Activated CD4-positive, alpha-beta T cell treated with anti-CD3 and anti-CD28 coated beads, Interleukin-2, amount 50 U/mL, for 24 hours (primary cell): ENCODE measurements at regions not wholly inside any gene's neighbourhood (a gene's known extent, or its start where the extent isn't known, plus 50 kb on each side); places are given as distances from the start of the nearest gene placed in this dataset.

Source experiments
- DNase-seq, 2 donors: peaks; one replicate each; pipeline ENCODE4 v3.0.0-alpha.2; 2020; ENCODE audit warnings: low read depth in 1 of 2, low spot score in 1 of 2

DNA sequence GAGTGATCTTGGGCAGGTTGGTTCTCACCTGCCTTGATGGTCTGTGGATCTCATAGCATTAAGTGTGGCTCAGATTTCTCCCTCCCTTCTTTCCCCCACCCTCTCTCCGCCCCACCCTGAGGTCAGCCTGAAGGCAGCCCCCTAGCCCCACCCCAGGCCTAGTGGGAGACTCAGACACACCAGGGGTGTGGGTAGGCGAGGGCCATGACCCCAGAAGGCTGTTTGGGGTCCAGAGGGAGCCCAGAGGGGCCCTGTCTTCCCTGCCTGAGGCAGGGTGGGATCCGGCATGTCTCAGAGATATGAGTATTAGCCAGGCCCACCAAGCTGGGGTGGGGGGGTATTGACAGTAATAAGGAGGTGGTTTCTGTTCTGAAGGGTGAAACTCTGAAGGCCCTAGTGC is 160.5 kb downstream of the GLI2 start:
- DNase-seq, result no peak

GRCh38 chr2:120896901-120897300 is 161.2 kb downstream of the GLI2 start:
- DNase-seq, result no peak

- no peak for DNase-seq
These were observed 161.7 kb downstream of the GLI2 start for GRCh38 chr2:120897399-120897798.

DNA sequence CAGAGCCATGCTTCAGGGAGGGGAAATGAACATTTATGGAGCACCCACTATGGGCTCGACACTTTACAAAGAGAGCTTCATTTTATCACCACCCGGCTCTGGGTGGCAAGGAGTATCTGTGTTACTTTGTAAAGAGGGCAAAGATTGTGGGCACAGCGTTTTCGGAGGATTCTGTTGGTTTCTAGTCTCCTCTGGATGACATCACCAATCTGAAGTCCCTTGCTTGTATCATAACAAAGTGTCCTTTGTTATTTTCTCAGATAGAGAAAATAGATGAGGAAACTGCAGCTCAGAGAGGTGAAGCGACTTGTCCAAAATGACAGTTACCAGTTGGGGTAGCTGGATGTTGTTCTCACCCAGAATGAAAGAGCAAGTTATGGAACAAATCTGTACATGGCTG is 162.8 kb downstream of the GLI2 start:
- no peak for DNase-seq

- no peak for DNase-seq
These were observed 163.5 kb downstream of the GLI2 start for GRCh38 chr2:120898961-120899750.

GRCh38 chr2:120899771-120900170 is 164.1 kb downstream of the GLI2 start:
- DNase-seq, result no peak

DNA sequence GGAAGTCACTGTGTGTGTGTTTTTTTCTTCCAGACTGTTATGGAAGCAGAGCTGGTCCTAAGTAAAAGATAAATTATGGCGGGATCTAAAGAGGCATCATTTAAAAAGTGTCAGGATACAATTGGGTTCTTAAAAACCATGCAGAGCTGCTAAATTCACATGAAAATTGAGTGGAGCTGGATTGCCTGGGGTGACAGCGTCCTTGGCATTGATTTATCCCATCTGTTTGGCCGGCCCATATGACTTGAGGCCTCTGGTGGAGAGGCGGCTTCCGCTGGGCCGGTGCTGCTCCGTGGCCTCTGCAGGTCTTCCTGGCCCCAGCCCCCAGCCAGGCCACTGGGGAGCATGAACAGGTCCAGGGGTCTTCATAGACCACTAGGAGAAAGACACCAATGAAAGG is 165.5 kb downstream of the GLI2 start:
- DNase-seq, result no peak

- no peak for DNase-seq
These were observed 166.9 kb downstream of the GLI2 start for GRCh38 chr2:120902592-120902991.

DNA sequence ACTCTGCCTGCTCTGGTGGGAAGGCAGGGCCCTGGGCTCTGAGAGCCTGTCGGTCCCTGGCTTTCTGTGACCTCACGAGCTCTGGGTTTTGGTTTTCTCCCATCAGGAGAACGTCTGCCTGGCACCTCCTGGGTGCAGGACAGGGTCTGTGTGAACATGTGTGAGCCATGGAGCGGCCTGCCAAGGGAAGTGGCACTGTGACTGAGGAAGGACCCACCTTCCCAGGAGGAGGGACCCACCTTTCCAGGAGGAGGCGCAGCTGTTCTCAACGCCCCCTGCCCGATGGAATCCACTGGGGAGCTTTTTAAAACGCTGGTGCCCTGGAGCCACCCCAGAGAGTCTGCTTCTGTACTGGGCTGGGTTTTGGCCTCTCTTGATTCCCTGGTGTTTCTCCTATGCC is 168.7 kb downstream of the GLI2 start:
- DNase-seq, result no peak

- DNase-seq, result no peak
These were observed 169.2 kb downstream of the GLI2 start for GRCh38 chr2:120904830-120905234.

GRCh38 chr2:120905298-120905697 is 169.6 kb downstream of the GLI2 start:
- no peak for DNase-seq

GRCh38 chr2:120905824-120906571 is 170.3 kb downstream of the GLI2 start:
- no peak for DNase-seq

DNA sequence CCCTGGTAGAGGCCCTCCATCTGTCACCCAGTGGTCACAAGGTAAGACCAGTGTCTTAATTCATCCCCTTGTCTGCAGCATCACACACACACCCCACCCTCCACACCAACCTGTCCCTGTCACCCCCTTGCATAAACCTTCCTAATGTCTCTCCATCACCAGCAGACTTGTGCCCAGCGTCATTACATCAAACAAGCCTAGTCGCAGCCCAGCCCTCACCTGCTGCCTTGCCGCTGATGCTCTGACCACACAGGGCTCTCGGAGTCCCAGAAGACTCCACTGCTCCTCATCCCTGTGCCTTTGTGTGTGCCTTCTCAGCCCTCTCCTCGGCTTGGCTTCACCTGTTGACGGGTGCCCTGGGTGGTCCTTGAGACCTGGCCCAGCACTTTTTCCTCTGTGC is 171.2 kb downstream of the GLI2 start:
- DNase-seq, result no peak

DNA sequence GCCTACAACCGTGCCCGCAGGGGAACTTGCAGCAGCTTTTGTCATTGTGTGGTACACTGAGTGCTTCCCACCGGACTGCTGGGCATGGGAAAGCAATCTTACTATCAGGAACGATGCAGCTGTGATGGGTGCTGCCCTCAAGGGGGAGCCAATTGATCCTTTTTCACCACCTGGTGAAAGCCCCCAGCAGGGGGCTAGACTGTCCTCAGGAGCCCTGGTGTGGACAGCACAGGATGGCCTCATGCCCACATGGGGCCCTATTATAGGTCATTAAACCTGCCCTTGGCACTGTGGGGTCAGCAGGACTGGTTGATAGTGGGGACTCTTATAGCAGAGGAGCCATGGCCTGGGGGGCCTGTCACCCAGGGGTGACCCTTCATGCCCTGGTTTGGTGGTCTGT is 172.2 kb downstream of the GLI2 start:
- DNase-seq, result no peak

GRCh38 chr2:120908314-120908975 is 172.8 kb downstream of the GLI2 start:
- no peak for DNase-seq

GRCh38 chr2:120909102-120909501 is 173.4 kb downstream of the GLI2 start:
- no peak for DNase-seq

DNA sequence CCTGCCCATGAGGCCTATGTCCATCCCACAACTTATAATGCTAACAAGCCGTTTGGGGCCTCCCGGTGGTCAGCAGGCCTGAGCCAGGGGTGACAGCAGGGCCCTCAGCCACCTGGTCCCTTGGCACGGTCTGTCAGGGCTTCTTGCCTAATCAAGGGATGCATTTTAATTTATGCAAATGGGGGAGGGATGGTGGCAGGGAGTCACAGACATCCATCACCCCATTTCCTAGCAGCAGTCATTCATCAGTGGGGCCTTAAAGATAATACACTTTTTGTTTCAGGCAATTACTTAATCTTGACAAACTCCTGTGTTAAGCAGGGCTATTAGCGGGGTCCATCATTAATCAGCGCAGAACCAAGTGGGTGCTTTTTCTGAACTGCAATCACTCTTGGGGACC is 174.5 kb downstream of the GLI2 start:
- no peak for DNase-seq

GRCh38 chr2:120910956-120911951 is 175.6 kb downstream of the GLI2 start:
- no peak for DNase-seq

DNA sequence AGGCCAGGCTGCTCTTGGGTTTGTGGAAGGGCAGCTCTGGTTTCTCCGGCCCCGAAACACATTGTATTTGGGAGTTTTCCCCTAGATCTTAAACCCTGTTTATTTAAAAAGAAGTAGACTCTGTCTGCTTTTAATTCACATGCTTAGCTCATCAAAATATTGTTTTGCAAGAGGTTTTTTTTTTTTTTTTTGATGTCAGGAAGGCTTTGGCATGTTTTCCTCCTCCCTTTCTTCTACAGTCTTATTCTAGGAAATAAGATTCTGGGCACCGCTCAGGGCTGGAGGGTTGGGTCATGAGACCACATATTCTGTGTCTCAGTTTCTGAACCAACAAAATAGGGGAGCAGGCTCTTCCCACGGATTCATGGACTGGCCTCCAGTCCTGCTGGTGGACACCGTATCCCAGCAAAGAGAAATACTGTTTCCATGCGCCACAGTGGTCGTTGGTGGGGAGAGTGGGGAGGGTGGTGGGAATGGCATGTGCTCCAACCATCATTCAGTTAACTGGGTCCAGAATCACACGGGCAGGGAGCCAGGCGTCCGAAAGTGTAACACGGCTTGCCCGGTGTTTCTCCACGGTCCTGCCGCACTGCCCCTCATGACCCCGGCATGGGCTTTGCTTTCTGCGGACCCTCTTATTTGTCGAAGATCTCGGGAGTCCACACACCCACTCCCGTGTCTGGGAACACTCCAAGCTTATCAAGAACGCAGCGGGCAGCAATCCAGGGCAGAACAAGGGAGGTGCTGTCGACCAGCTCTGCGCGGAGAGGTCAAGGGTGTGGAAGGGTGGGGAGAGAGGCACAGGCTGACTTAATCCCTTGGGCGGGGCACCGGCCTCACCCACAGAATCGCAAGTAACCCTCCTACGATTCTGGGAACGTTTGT is 176.7 kb downstream of the GLI2 start:
- DNase-seq, result no peak
